Testis (tissue), 2 donors: ENCODE measurements at regions not wholly inside any gene's neighbourhood (a gene's known extent, or its start where the extent isn't known, plus 50 kb on each side); places are given as distances from the start of the nearest gene placed in this dataset.

Experiments
- POLR2A ChIP-seq: fragments of 450-650 bp; IDR thresholded peaks from one replicate; pipeline ENCODE4 v1.6.1; 2017; ENCODE audit warnings: antibody characterized with exemption, mild to moderate bottlenecking, moderate library complexity
- TF ChIP-seq, protein P1 (sequence below), 3 experiments: fragments of 450-650 bp in 2 of 3; fragments of 200-600 bp in 1 of 3; sonication (generic) in 1 of 3; IDR thresholded peaks; one replicate each; pipeline ENCODE4 v1.5.1; 2016 to 2019; ENCODE audit warnings: antibody characterized with exemption in 3 of 3, mild to moderate bottlenecking in 2 of 3, moderate library complexity in 1 of 3

DNA sequence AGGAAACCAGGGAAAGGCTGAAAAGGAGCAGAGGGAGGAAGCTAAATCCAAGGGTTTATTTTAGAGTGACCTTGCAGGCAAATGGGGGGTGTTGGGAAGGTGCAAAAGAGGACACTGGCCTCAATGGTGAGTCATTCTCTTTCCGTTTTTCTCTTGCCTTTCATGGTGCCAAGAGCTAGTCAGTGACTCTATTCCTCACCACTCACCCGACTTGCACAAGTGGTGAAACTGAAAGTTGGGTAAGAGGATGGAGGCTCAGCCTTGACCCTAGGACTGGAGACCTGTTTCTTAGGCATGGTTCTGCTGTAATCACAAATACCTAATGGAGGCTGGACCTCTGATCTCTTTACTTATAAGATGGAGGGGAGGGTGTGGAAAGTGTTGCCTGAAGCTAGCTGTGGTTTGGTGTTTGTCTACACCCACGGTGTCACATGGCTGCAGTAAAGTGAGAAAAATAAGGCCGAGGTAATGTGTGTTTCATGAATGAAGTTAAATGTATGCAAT lies 67.3 kb upstream of the CREB3L1 start:
- no peak for TF ChIP-seq POLR2A
- TF ChIP-seq, protein P1, sequence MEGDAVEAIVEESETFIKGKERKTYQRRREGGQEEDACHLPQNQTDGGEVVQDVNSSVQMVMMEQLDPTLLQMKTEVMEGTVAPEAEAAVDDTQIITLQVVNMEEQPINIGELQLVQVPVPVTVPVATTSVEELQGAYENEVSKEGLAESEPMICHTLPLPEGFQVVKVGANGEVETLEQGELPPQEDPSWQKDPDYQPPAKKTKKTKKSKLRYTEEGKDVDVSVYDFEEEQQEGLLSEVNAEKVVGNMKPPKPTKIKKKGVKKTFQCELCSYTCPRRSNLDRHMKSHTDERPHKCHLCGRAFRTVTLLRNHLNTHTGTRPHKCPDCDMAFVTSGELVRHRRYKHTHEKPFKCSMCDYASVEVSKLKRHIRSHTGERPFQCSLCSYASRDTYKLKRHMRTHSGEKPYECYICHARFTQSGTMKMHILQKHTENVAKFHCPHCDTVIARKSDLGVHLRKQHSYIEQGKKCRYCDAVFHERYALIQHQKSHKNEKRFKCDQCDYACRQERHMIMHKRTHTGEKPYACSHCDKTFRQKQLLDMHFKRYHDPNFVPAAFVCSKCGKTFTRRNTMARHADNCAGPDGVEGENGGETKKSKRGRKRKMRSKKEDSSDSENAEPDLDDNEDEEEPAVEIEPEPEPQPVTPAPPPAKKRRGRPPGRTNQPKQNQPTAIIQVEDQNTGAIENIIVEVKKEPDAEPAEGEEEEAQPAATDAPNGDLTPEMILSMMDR (IDR thresholded peaks at IDR 0.05) = no peak
